Osteocyte (in vitro differentiated cells): ENCODE measurements at regions not wholly inside any gene's neighbourhood (a gene's known extent, or its start where the extent isn't known, plus 50 kb on each side); places are given as distances from the start of the nearest gene placed in this dataset.

ENCODE experiments used
- DNase-seq: peaks from one replicate; pipeline ENCODE4 v3.0.0; 2021; ENCODE audit warnings: mixed read lengths; ENCODE audit not compliant: unreplicated experiment; ENCODE audit errors: extremely low spot score
- H3K27ac Mint-ChIP-seq: one replicate; pipeline ENCODE4 v1.8.0; 2021; ENCODE audit warnings: mild to moderate bottlenecking, mixed read lengths; ENCODE audit not compliant: unreplicated experiment
- H3K27me3 Mint-ChIP-seq: one replicate; pipeline ENCODE4 v1.8.0; 2021; ENCODE audit warnings: mixed read lengths; ENCODE audit not compliant: unreplicated experiment
- H3K36me3 Mint-ChIP-seq: one replicate; pipeline ENCODE4 v1.8.0; 2021; ENCODE audit warnings: mixed read lengths; ENCODE audit not compliant: unreplicated experiment
- H3K4me1 Mint-ChIP-seq: one replicate; pipeline ENCODE4 v1.8.0; 2021; ENCODE audit warnings: mixed read lengths; ENCODE audit not compliant: unreplicated experiment
- H3K4me3 Mint-ChIP-seq: one replicate; pipeline ENCODE4 v1.8.0; 2021; ENCODE audit warnings: mild to moderate bottlenecking, moderate library complexity, mixed read lengths; ENCODE audit not compliant: unreplicated experiment
- H3K9me3 Mint-ChIP-seq: one replicate; pipeline ENCODE4 v1.8.0; 2021; ENCODE audit warnings: mixed read lengths; ENCODE audit not compliant: unreplicated experiment
- TF ChIP-seq, protein P1 (sequence below): fragments of 200-600 bp; sonication (generic); IDR thresholded peaks from 2 replicates; pipeline ENCODE4 v1.5.0; 2021; ENCODE audit warnings: antibody characterized with exemption, mild to moderate bottlenecking, moderate library complexity

DNA sequence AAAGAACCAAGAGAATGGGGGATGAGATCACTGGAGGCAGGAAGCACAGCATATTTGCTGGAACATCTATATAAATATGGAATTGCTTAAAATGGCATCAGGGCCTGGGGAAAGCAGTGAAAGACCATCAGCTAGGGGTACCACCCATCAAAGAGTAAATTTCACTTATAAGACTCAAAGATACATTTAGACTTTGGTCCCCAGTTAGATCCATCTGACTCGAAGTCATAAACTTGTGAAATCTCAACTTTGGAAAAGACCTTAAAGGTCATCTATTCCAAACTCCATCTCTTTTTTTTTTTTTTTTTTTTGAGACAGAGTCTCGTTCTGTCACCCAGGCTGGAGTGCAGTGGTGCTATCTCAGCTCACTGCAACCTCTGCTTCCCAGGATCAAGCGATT is 109.8 kb downstream of the UNC5CL start:
- TF ChIP-seq, protein P1, sequence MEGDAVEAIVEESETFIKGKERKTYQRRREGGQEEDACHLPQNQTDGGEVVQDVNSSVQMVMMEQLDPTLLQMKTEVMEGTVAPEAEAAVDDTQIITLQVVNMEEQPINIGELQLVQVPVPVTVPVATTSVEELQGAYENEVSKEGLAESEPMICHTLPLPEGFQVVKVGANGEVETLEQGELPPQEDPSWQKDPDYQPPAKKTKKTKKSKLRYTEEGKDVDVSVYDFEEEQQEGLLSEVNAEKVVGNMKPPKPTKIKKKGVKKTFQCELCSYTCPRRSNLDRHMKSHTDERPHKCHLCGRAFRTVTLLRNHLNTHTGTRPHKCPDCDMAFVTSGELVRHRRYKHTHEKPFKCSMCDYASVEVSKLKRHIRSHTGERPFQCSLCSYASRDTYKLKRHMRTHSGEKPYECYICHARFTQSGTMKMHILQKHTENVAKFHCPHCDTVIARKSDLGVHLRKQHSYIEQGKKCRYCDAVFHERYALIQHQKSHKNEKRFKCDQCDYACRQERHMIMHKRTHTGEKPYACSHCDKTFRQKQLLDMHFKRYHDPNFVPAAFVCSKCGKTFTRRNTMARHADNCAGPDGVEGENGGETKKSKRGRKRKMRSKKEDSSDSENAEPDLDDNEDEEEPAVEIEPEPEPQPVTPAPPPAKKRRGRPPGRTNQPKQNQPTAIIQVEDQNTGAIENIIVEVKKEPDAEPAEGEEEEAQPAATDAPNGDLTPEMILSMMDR: no peak
- no peaks in the 10 kb centered on the region for H3K4me1 Mint-ChIP-seq
- H3K36me3 Mint-ChIP-seq: no peaks in the 10 kb centered on the region
- no peak for DNase-seq
- H3K27me3 Mint-ChIP-seq: peaks cover 3% of the 10 kb centered on the region
- H3K4me3 Mint-ChIP-seq: no peak overlapping the region
- H3K9me3 Mint-ChIP-seq: no peaks in the 10 kb centered on the region
- H3K27ac Mint-ChIP-seq: no peak overlapping the region

DNA sequence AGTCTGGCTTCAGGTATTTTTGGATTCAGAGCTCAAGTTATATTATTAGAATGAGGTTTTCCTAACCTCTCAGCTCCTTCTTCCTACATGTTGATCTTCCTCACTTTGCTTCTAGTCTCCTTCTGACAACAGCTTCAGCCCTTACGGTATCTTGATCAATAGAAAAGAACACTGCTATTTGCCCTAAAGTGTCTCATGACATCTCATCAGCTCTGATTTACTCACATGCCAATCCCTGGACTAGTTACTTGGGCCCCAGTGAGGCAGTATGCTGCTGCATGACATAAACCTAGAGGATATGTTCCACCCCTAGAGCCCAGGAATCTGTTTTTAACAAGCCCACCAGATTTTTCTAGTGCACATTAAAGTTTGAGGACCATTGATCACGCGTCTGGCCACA is 110.3 kb downstream of the UNC5CL start:
- no peak overlapping the region for H3K27ac Mint-ChIP-seq
- H3K27me3 Mint-ChIP-seq: peaks cover 3% of the 10 kb centered on the region
- no peaks in the 10 kb centered on the region for H3K9me3 Mint-ChIP-seq
- TF ChIP-seq, protein P1: no peak
- no peaks in the 10 kb centered on the region for H3K4me1 Mint-ChIP-seq
- H3K36me3 Mint-ChIP-seq: no peaks in the 10 kb centered on the region
- H3K4me3 Mint-ChIP-seq: no peak overlapping the region
- DNase-seq: no peak

DNA sequence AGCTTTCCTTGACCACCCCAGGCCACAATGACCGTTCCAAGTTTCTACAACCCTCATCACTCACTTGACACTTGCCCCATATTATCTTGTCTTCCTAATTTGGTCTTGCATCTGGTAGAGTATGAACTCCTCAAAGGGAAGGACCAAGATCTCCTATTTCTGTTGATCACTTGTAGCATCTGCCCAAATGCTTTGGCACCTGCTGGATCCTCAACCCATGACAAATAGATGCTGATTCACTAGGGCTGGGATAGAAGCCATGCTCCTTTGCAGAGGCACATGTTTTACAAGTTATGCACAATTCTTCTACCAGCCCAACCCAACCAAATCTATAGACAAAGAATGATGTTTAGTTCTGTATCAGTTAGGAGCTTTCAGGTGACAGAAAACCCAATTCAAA is 110.7 kb downstream of the UNC5CL start:
- no peaks in the 10 kb centered on the region for H3K36me3 Mint-ChIP-seq
- no peak overlapping the region for H3K27ac Mint-ChIP-seq
- H3K9me3 Mint-ChIP-seq: no peaks in the 10 kb centered on the region
- TF ChIP-seq, protein P1: no peak
- no peak overlapping the region for H3K4me3 Mint-ChIP-seq
- peaks cover 3% of the 10 kb centered on the region for H3K27me3 Mint-ChIP-seq
- no peak for DNase-seq
- H3K4me1 Mint-ChIP-seq: no peaks in the 10 kb centered on the region

DNA sequence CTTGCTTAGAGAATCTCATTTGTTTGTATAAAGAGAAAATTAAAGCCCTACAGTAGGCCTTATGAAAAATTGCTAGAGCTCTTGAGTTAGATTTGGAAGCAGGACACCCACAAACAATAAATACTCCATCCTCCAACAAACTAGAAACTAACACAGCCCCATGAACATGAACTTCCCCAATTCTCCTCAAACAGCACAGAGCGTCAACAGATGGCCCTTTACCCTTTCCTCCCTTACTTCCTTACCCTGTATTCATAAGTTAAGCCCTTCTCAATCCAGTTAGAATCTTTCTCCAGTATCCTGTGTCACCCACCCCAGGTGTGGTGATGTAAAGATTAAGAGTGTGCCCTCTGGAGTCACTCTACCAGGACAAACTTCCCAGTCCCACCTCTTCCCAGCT is 113.7 kb downstream of the UNC5CL start:
- Mint-ChIP-seq H3K27me3 (peaks cover 5% of the 10 kb centered on the region), H3K4me3 (no peak overlapping the region), H3K36me3 (no peaks in the 10 kb centered on the region), H3K27ac (no peak overlapping the region), H3K4me1 (peaks cover 5% of the 10 kb centered on the region), H3K9me3 (no peaks in the 10 kb centered on the region)
- TF ChIP-seq, protein P1: no peak
- DNase-seq: no peak

DNA sequence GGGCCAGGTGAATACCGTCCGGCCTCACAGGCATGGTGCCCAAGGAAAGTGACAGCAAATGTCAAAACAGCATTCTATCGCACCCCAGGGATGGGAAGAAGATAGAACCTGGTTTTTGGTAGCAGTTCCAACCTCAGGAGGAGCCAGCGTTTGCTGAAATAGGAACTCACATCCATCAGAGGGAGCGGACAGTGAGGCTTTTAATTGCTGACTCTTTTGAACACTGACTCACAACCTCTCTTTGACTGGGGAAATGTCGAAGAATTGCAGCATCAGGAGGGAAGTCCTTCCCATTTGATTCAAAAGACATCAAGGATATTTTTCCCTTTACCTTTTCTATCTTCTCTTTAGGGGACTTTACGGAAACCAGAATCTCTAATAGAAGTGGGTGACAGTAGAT is 114.2 kb downstream of the UNC5CL start:
- Mint-ChIP-seq H3K4me1 (peaks cover 5% of the 10 kb centered on the region), H3K9me3 (no peaks in the 10 kb centered on the region), H3K4me3 (no peak overlapping the region), H3K27ac (no peak overlapping the region), H3K27me3 (peaks cover 5% of the 10 kb centered on the region), H3K36me3 (no peaks in the 10 kb centered on the region)
- no peak for DNase-seq
- TF ChIP-seq, protein P1: no peak
